Tibial nerve (tissue), 4 donors: ENCODE measurements at regions not wholly inside any gene's neighbourhood (a gene's known extent, or its start where the extent isn't known, plus 50 kb on each side); places are given as distances from the start of the nearest gene placed in this dataset.

Source experiments
- DNase-seq, 2 donors: peaks; one replicate each; pipeline ENCODE4 v3.0.0-alpha.2; 2019; ENCODE audit warnings: low spot score in 2 of 2
- H3K27ac ChIP-seq, 4 donors: fragments of 200-600 bp; sonication (generic) in 3 of 4; one replicate each; pipeline ENCODE4 v1.5.1; 2017 to 2019; ENCODE audit warnings: mild to moderate bottlenecking in 1 of 4
- H3K27me3 ChIP-seq, 2 donors: fragments of 200-600 bp; sonication (generic) in 1 of 2; one replicate each; pipeline versions ENCODE4 v1.5.1 to v1.6.0; 2017 to 2019
- H3K36me3 ChIP-seq, 3 donors: fragments of 200-600 bp; sonication (generic); one replicate each; pipeline ENCODE4 v1.5.1; 2018 to 2019
- H3K4me1 ChIP-seq, 4 donors: fragments of 200-600 bp; sonication (generic) in 3 of 4; one replicate each; pipeline ENCODE4 v1.5.1; 2017 to 2019
- H3K4me3 ChIP-seq, 4 donors: fragments of 200-600 bp; sonication (generic) in 3 of 4; one replicate each; pipeline ENCODE4 v1.5.1; 2017 to 2019; ENCODE audit warnings: mild to moderate bottlenecking in 1 of 4, moderate library complexity in 1 of 4
- H3K9me3 ChIP-seq, 4 donors: fragments of 200-600 bp; sonication (generic) in 3 of 4; one replicate each; pipeline ENCODE4 v1.5.1; 2017 to 2019
- EP300 ChIP-seq, 2 donors: sonication (generic); formaldehyde crosslinking; IDR thresholded peaks; one replicate each; pipeline ENCODE4 v1.6.1; 2017; ENCODE audit warnings: antibody characterized with exemption in 2 of 2, mild to moderate bottlenecking in 1 of 2
- POLR2A ChIP-seq, 2 donors: fragments of 450-650 bp; IDR thresholded peaks; one replicate each; pipeline ENCODE4 v1.6.1; 2017; ENCODE audit warnings: antibody characterized with exemption in 2 of 2, mild to moderate bottlenecking in 2 of 2, moderate library complexity in 2 of 2
- WGBS, 2 donors: methylation state at CpG; one replicate each; pipeline ENCODE4 v1.1.5; 2018; 5-methylcytosine and 5-hydroxymethylcytosine counted together
- TF ChIP-seq, protein P1 (sequence below), 5 experiments: fragments of 200-600 bp in 3 of 5; fragments of 450-650 bp in 2 of 5; sonication (generic) in 3 of 5; IDR thresholded peaks; one replicate each; pipeline ENCODE4 v1.5.1; 2016 to 2019; ENCODE audit warnings: antibody characterized with exemption in 5 of 5, mild to moderate bottlenecking in 3 of 5, moderate library complexity in 2 of 5

DNA sequence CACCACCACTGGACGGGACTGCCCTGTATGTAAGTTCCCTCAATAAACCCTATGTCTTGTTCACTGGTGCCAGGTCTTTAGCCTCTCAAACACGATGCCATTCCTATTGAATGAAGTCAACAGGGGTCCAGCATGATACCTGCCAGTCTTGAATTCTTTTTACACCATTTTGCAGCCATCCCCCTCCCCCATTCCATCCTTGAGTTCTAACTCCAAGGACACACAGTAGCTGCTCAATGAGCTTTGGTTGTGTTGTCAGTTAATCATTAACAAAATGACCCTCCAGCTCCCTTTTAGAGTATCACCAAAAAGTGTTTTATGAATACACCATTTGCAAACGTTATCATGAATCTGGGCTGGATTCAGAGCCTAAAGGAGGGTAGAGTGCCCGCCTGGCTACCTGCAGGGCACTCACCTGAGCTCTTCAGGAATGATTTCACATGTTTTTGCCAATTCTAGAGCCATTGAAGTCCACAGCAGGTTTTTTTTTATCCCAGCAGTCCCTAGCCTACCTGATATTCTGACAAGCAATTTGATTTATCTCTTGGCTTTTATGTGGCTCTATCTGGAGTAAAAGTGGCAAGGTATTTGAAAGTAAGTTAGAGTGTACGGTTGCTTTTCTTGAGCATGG, 271.8 kb downstream of the SMARCA2 start:
- WGBS, 2 donors = 82 to 85% methylated on average over 5 of the region's 5 CpGs
- no peak overlapping the region for H3K4me3 ChIP-seq
- H3K27me3 ChIP-seq = no peaks in the 10 kb centered on the region
- no peaks in the 10 kb centered on the region for H3K4me1 ChIP-seq
- TF ChIP-seq, protein P1, sequence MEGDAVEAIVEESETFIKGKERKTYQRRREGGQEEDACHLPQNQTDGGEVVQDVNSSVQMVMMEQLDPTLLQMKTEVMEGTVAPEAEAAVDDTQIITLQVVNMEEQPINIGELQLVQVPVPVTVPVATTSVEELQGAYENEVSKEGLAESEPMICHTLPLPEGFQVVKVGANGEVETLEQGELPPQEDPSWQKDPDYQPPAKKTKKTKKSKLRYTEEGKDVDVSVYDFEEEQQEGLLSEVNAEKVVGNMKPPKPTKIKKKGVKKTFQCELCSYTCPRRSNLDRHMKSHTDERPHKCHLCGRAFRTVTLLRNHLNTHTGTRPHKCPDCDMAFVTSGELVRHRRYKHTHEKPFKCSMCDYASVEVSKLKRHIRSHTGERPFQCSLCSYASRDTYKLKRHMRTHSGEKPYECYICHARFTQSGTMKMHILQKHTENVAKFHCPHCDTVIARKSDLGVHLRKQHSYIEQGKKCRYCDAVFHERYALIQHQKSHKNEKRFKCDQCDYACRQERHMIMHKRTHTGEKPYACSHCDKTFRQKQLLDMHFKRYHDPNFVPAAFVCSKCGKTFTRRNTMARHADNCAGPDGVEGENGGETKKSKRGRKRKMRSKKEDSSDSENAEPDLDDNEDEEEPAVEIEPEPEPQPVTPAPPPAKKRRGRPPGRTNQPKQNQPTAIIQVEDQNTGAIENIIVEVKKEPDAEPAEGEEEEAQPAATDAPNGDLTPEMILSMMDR (IDR thresholded peaks at IDR 0.05) = no peak
- no peak for TF ChIP-seq EP300 (IDR thresholded peaks at IDR 0.05)
- TF ChIP-seq POLR2A (IDR thresholded peaks at IDR 0.05) = no peak
- H3K36me3 ChIP-seq = no peaks in the 10 kb centered on the region
- DNase-seq = no peak
- H3K27ac ChIP-seq = no peak overlapping the region
- H3K9me3 ChIP-seq = no peaks in the 10 kb centered on the region

DNA sequence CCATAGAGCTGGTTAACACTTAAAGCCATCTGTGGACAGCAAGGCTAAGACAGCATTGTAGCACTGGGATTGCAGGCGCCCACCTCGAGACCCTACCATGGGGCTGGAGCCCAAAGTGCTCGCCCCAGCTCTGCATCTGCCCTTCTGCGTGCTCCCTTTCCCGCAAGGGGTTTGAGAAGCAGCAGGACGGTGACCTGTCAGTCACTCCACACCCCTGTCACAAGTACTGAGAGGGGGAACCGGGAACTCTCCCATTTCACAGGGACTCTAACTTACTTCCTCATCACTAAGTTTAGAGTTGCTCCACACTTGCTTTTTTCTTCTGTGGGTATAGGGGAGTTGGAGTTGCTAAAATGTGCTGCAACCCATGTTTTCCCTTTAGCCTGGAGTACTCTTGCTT, 273.2 kb downstream of the SMARCA2 start:
- H3K36me3 ChIP-seq = no peaks in the 10 kb centered on the region
- 90 to 92% methylated on average over 5 to 7 of the region's 7 CpGs for WGBS, 2 donors
- H3K4me1 ChIP-seq = no peaks in the 10 kb centered on the region
- no peaks in the 10 kb centered on the region for H3K27me3 ChIP-seq
- H3K27ac ChIP-seq = no peak overlapping the region
- no peak for DNase-seq
- H3K9me3 ChIP-seq = no peaks in the 10 kb centered on the region
- no peak overlapping the region for H3K4me3 ChIP-seq
- TF ChIP-seq EP300 (IDR thresholded peaks at IDR 0.05) = no peak
- TF ChIP-seq, protein P1 (IDR thresholded peaks at IDR 0.05) = no peak

DNA sequence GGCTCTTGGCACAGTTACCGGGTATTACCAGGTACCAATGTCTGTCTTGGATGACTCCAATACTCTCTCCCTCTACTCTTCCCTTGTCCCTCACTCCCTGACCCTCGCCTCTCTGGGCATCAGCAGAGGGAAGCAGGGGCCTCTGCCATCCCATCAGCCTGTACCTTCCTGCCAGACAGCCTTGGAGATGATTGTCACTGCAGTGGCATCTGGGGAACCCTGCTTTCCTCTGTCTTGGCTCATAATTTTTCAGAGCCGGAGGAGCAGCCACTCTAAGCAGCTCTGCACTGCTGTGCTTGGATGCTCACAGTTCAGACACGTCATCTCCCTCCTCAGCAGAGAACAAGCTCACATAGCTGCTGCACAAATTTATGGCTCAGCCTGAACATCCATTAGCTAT, 274.1 kb downstream of the SMARCA2 start:
- no peaks in the 10 kb centered on the region for H3K4me1 ChIP-seq
- DNase-seq = no peak
- no peaks in the 10 kb centered on the region for H3K27me3 ChIP-seq
- TF ChIP-seq, protein P1 (IDR thresholded peaks at IDR 0.05) = no peak
- TF ChIP-seq POLR2A (IDR thresholded peaks at IDR 0.05) (no peak), EP300 (IDR thresholded peaks at IDR 0.05) (no peak)
- 84 to 91% methylated on average over 4 of the region's 4 CpGs for whole genome bisulfite sequencing, 2 donors
- no peak overlapping the region for H3K27ac ChIP-seq
- H3K9me3 ChIP-seq = no peaks in the 10 kb centered on the region
- H3K4me3 ChIP-seq = no peak overlapping the region
- no peaks in the 10 kb centered on the region for H3K36me3 ChIP-seq

DNA sequence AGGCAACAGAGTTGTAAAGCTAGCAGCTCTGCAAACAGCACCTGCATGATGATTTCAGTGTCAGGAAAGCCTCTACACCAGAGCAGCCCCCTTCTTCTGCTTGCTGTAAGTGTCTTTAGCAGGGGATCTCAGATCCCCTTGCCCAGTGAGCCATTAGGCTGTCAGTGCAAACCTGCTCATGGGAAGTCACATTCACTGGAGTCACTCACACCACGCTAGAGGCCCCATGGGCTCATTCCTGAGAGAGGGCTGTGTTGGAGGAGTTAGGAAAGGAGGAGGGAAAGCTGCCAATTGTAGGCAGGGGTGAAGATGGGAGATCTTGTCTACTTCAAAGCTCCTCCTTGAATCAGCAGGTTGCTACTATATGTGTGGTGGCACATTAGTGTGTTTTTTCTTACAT, 275.2 kb downstream of the SMARCA2 start:
- Histone ChIP-seq H3K4me3 (no peak overlapping the region), H3K4me1 (no peaks in the 10 kb centered on the region), H3K27ac (no peak overlapping the region), H3K36me3 (no peaks in the 10 kb centered on the region), H3K27me3 (no peaks in the 10 kb centered on the region), H3K9me3 (no peaks in the 10 kb centered on the region)
- TF ChIP-seq EP300 (IDR thresholded peaks at IDR 0.05) (no peak), POLR2A (IDR thresholded peaks at IDR 0.05) (no peak)
- TF ChIP-seq, protein P1 (IDR thresholded peaks at IDR 0.05) = no peak
- WGBS, 2 donors = 47 to 58% methylated on average over 1 of the region's 1 CpG
- DNase-seq = no peak

DNA sequence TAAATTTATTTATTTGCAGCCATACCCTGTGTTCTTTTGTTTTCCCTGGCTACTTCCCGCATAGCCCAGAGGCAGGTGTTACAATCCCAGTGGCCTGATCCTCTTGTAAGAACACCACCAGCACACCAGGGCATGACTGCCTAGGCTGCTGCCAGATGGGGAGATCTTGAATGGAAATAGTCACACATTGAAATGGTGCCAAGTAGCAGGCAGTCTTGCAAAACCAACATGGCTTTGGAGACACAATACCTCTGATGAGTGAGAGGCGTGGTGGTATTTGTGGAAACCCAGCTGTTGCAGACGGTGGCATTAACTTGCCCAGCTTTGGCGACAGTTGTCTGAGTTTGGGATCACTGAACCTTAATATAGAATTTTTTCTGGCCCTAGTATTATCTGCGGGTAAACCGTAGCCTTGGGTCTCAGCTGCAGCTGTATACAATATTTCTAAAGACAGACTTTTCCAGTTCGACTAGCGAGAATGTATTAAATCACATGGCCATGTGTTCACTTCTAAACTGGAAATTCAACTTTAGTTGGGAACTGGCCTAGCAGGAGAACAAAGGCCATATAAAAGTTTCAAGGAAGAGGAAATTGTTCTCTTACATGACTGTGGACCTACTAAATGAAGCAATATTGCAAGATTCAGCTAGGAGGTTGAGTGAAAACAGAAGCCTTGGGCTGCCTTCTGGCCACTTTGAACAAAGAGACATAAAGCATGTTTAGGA, 277.0 kb downstream of the SMARCA2 start:
- Histone ChIP-seq H3K27ac (no peak overlapping the region), H3K4me1 (no peaks in the 10 kb centered on the region), H3K9me3 (no peaks in the 10 kb centered on the region), H3K36me3 (no peaks in the 10 kb centered on the region), H3K27me3 (no peaks in the 10 kb centered on the region), H3K4me3 (no peak overlapping the region)
- 81 to 88% methylated on average over 8 of the region's 8 CpGs for WGBS, 2 donors
- TF ChIP-seq, protein P1 (IDR thresholded peaks at IDR 0.05) = no peak
- TF ChIP-seq POLR2A (IDR thresholded peaks at IDR 0.05) (no peak), EP300 (IDR thresholded peaks at IDR 0.05) (no peak)
- DNase-seq = no peak
